NCI-H146 (cell line): ENCODE measurements at regions not wholly inside any gene's neighbourhood (a gene's known extent, or its start where the extent isn't known, plus 50 kb on each side); places are given as distances from the start of the nearest gene placed in this dataset.
A peak's percentile ranks its signal among the peaks of the same experiment; 100 is the strongest.

Source experiments
- DNase-seq: peaks from one replicate; lab custom pipeline; 2025; lab: John Stamatoyannopoulos, UW

- no peak for DNase-seq
Observed at GRCh38 chr14:106812788-106813476, 1286.5 kb downstream of the TMEM121 start.

GRCh38 chr14:106813477-106813823 is 1287.1 kb downstream of the TMEM121 start:
- DNase-seq: no peak

GRCh38 chr14:106820119-106820518 is 1293.7 kb downstream of the TMEM121 start:
- no peak for DNase-seq

- no peak for DNase-seq
Observed at GRCh38 chr14:106821119-106821518, 1294.7 kb downstream of the TMEM121 start.

- no peak for DNase-seq
Observed at GRCh38 chr14:106822905-106823304, 1296.5 kb downstream of the TMEM121 start.

- DNase-seq: no peak
Observed at GRCh38 chr14:106823552-106823951, 1297.2 kb downstream of the TMEM121 start.

- no peak for DNase-seq
Observed at GRCh38 chr14:106826833-106827369, 1300.5 kb downstream of the TMEM121 start.

- DNase-seq: peak; percentile 30
Observed at GRCh38 chr14:106831322-106831720, 1304.9 kb downstream of the TMEM121 start.

- DNase-seq: no peak
Observed at GRCh38 chr14:106837870-106838269, 1311.5 kb downstream of the TMEM121 start.

GRCh38 chr14:106838991-106839769 is 1312.8 kb downstream of the TMEM121 start:
- no peak for DNase-seq

- DNase-seq: no peak
Observed at GRCh38 chr14:106840258-106840657, 1313.9 kb downstream of the TMEM121 start.

GRCh38 chr14:106840991-106841390 is 1314.6 kb downstream of the TMEM121 start:
- DNase-seq: no peak

GRCh38 chr14:106841701-106842100 is 1315.3 kb downstream of the TMEM121 start:
- DNase-seq: no peak

- peak; percentile 20 for DNase-seq
Observed at GRCh38 chr14:106842687-106843086, 1316.3 kb downstream of the TMEM121 start.

- no peak for DNase-seq
Observed at GRCh38 chr14:106843386-106843785, 1317.0 kb downstream of the TMEM121 start.

GRCh38 chr14:106843951-106844483 is 1317.6 kb downstream of the TMEM121 start:
- DNase-seq: no peak

- peak; percentile 45 for DNase-seq
Observed at GRCh38 chr14:106844608-106845285, 1318.4 kb downstream of the TMEM121 start.

GRCh38 chr14:106845286-106846087 is 1319.1 kb downstream of the TMEM121 start:
- no peak for DNase-seq

GRCh38 chr14:106846218-106846617 is 1319.8 kb downstream of the TMEM121 start:
- no peak for DNase-seq

GRCh38 chr14:106848330-106849121 is 1322.1 kb downstream of the TMEM121 start:
- no peak for DNase-seq
